Esophagus squamous epithelium (tissue), 5 donors: ENCODE measurements at regions not wholly inside any gene's neighbourhood (a gene's known extent, or its start where the extent isn't known, plus 50 kb on each side); places are given as distances from the start of the nearest gene placed in this dataset.

Experiments
- DNase-seq: peaks from one replicate; lab custom pipeline; 2025; lab: John Stamatoyannopoulos, UW
- H3K27ac ChIP-seq, 4 donors: fragments of 200-600 bp; sonication (generic); one replicate each; pipeline ENCODE4 v1.5.1; 2016 to 2019; ENCODE audit warnings: mild to moderate bottlenecking in 1 of 4
- H3K27me3 ChIP-seq, 4 donors: fragments of 200-600 bp; sonication (generic); 1 replicate in 3 of 4; 2 replicates in 1 of 4; pipeline versions ENCODE4 v1.5.1 to v1.6.0; 2017 to 2021; ENCODE audit warnings: antibody characterized with exemption in 1 of 4
- H3K36me3 ChIP-seq, 3 donors: fragments of 200-600 bp; sonication (generic); one replicate each; pipeline ENCODE4 v1.5.1; 2016 to 2019
- H3K4me1 ChIP-seq, 3 donors: fragments of 200-600 bp; sonication (generic); one replicate each; pipeline ENCODE4 v1.5.1; 2017 to 2019
- H3K4me3 ChIP-seq, 4 donors: fragments of 200-600 bp; sonication (generic); 1 replicate in 3 of 4; 2 replicates in 1 of 4; pipeline ENCODE4 v1.5.1; 2016 to 2019; ENCODE audit warnings: mild to moderate bottlenecking in 2 of 4, moderate library complexity in 1 of 4
- H3K9me3 ChIP-seq, 3 donors: fragments of 200-600 bp; sonication (generic); one replicate each; pipeline ENCODE4 v1.5.1; 2016 to 2019
- POLR2A ChIP-seq, 4 donors: fragments of 450-650 bp; IDR thresholded peaks; one replicate each; pipeline ENCODE4 v1.6.1; 2017; ENCODE audit warnings: antibody characterized with exemption in 4 of 4, mild to moderate bottlenecking in 4 of 4, moderate library complexity in 3 of 4
- WGBS, 2 donors: methylation state at CpG; one replicate each; pipeline ENCODE4 v1.1.5; 2018; 5-methylcytosine and 5-hydroxymethylcytosine counted together
- intact Hi-C: fragments of 100-400 bp; cut with DNase I; formaldehyde crosslinking; loops from one replicate; pipeline ENCODE4 v1.15.0; 2022
- TF ChIP-seq, protein P1 (sequence below), 6 experiments: fragments of 450-650 bp in 4 of 6; fragments of 200-600 bp in 2 of 6; sonication (generic) in 2 of 6; IDR thresholded peaks; one replicate each; pipeline ENCODE4 v1.5.1; 2016 to 2019; ENCODE audit warnings: antibody characterized with exemption in 6 of 6, mild to moderate bottlenecking in 4 of 6, moderate library complexity in 4 of 6
- donor health status: DM: yes; HTN: yes; CAD: no.

DNA sequence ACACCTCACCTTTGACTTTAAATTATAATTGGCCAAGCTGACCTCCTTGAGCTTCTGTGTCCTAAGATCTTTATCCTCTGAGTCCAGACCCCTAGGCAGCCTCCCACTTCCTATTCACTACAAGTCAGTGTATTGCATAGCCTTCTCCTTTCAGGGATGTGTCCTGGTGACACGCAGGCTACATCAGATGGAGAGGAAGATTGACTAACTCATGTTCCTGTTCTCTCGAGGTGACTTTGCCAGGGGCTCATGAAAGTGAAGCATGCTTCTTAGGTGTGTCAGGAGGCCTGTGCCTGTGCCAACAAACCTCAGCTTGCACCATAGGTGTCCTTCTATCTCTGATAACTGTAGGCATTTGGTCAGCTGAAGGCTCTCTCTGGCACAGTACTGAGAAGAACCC, 195.7 kb upstream of the HS3ST1 start:
- Histone ChIP-seq H3K9me3 (no peaks in the 10 kb centered on the region), H3K4me3 (no peak overlapping the region), H3K27ac (peak overlapping the region; percentile 60 to 80 (median 72)), H3K4me1 (peaks cover 12 to 42% (median 13%) of the 10 kb centered on the region in 3 donors), H3K36me3 (no peaks in the 10 kb centered on the region), H3K27me3 (no peaks in the 10 kb centered on the region)
- intact Hi-C loops, result no loop called here
- TF ChIP-seq, protein P1, sequence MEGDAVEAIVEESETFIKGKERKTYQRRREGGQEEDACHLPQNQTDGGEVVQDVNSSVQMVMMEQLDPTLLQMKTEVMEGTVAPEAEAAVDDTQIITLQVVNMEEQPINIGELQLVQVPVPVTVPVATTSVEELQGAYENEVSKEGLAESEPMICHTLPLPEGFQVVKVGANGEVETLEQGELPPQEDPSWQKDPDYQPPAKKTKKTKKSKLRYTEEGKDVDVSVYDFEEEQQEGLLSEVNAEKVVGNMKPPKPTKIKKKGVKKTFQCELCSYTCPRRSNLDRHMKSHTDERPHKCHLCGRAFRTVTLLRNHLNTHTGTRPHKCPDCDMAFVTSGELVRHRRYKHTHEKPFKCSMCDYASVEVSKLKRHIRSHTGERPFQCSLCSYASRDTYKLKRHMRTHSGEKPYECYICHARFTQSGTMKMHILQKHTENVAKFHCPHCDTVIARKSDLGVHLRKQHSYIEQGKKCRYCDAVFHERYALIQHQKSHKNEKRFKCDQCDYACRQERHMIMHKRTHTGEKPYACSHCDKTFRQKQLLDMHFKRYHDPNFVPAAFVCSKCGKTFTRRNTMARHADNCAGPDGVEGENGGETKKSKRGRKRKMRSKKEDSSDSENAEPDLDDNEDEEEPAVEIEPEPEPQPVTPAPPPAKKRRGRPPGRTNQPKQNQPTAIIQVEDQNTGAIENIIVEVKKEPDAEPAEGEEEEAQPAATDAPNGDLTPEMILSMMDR (IDR thresholded peaks at IDR 0.05), result no peak
- no peak for TF ChIP-seq POLR2A (IDR thresholded peaks at IDR 0.05)
- no peak for DNase-seq
- WGBS, 2 donors, result 8 to 48% methylated on average over 2 of the region's 2 CpGs

DNA sequence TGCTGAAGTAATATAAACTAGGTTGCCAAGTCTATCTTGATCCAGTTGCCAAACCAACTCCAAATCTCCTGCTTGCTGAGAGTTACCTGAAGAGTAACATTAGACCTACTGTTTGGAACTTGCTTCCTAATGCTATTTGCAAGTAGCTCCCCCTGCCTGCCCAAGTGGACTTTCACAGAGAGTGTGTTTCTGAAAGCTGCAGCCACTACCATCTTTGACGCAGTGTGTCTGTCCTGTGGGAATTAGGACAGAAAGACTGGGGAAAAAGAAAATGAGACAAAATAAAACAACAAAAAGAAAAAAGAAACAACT, 195.0 kb upstream of the HS3ST1 start:
- no peak for DNase-seq

DNA sequence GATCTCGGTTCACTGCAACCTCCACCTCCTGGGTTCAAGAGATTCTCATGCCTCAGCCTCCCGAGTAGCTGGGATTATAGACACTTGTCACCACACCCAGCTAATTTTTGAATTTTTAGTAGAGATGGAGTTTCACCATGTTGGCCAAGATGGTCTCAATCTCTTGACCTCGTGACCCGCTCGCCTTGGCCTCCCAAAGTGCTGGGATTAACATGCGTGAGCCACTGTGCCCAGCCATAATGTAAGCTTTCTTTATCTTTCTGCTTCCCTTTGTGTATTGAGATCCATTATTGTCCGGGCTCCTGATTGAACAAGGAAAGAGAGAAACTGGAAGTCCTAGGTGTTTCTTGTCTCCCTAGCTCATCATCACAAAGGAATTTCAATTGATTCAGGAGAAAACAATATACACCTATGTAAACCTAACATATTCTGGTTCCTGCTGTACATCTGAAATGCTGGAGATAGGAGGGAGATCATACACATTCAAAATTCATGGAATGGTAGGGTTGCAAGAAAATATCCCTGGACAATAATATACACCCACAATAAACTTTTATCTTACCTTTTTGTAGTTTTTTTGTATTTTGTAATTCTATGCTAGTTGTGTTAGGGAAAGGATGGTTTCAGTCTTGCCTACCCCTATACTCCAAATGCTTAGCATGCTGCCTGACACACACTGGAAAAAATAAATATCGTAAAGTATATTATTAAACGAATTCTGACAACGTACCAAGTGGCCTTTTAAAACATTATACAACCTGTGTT, 194.4 kb upstream of the HS3ST1 start:
- peaks cover 12 to 54% (median 16%) of the 10 kb centered on the region in 3 donors for H3K4me1 ChIP-seq
- H3K27me3 ChIP-seq, result no peaks in the 10 kb centered on the region
- no peak for DNase-seq
- H3K9me3 ChIP-seq, result no peaks in the 10 kb centered on the region
- WGBS, 2 donors, result 79 to 87% methylated on average over 10 of the region's 10 CpGs
- H3K27ac ChIP-seq, result peak overlapping the region in 2 of 4 donors; percentile 54 to 80
- intact Hi-C loops, result no loop called here
- no peak overlapping the region for H3K4me3 ChIP-seq
- H3K36me3 ChIP-seq, result no peaks in the 10 kb centered on the region
- no peak for TF ChIP-seq POLR2A (IDR thresholded peaks at IDR 0.05)
- TF ChIP-seq, protein P1 (IDR thresholded peaks at IDR 0.05), result no peak

More for the DNA sequence above, 195.0 kb upstream of the HS3ST1 start:
- H3K9me3 ChIP-seq, result no peaks in the 10 kb centered on the region
- intact Hi-C loops, result no loop called here
- WGBS, 2 donors, result 82 to 83% methylated on average over 1 of the region's 1 CpG
- H3K36me3 ChIP-seq, result no peaks in the 10 kb centered on the region
- peak overlapping the region in 2 of 4 donors; percentile 54 to 80 for H3K27ac ChIP-seq
- H3K27me3 ChIP-seq, result no peaks in the 10 kb centered on the region
- H3K4me3 ChIP-seq, result no peak overlapping the region
- TF ChIP-seq, protein P1 (IDR thresholded peaks at IDR 0.05), result peak in 5 of 6 experiments; percentile 29 to 71 (median 56)
- TF ChIP-seq POLR2A (IDR thresholded peaks at IDR 0.05), result no peak
- H3K4me1 ChIP-seq, result peaks cover 12 to 49% (median 16%) of the 10 kb centered on the region in 3 donors

DNA sequence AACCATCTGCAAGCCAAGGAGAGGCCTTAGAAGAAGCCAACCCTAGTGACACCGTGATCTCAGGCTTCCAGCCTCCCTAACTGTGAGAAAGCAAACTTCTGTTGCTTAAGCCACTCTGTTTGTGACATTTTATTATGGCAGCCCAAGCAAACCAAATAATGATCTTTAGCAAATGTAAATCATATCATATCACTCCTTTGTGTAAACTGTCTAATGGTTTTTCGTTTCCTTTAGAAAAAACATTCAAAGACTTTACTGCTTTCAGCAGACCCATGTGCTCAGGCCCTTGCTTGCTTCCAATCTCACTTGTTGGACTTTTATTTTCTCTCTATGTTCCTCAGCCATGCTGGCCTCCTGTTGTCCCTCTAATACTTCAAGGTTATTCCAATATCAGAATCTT, 192.2 kb upstream of the HS3ST1 start:
- no peak for TF ChIP-seq POLR2A (IDR thresholded peaks at IDR 0.05)
- TF ChIP-seq, protein P1 (IDR thresholded peaks at IDR 0.05), result no peak
- 53 to 68% methylated on average over 2 of the region's 2 CpGs for WGBS, 2 donors

DNA sequence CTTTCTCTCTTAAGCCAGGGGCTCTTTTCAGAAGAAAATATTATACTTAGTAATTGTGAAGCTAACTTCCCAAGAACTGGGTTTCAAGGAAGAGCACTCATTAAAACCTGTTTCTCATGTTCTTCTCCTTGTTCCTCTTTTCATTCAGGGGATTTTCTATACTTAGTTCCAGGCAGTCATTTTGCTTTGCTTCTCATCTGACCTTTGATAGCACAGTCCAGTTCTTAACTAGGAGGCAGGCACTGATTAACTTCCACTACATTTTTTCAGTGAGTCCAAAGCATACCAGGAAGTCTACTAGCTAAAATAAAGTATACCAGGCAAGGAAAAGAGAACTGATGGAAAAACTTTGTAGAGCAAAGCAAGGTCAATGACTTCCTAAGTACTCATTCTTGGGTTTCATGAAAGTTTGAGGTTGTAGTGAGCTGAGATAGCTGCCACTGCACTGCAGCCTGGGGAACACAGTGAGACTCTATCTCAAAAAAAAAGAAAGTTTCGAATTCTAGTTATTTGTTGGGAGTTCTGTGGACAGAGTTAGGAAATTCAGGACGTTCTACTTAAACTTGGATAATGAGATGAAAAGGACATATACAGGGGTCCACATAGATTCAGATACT, 190.1 kb upstream of the HS3ST1 start:
- Histone ChIP-seq H3K36me3 (no peaks in the 10 kb centered on the region), H3K9me3 (no peaks in the 10 kb centered on the region), H3K4me1 (peaks cover 3 to 70% (median 20%) of the 10 kb centered on the region in 3 donors), H3K4me3 (no peak overlapping the region), H3K27ac (peak overlapping the region in 3 of 4 donors; percentile 80 to 86 (median 83)), H3K27me3 (no peaks in the 10 kb centered on the region)
- DNase-seq, result no peak
- 33 to 88% methylated on average over 2 of the region's 2 CpGs for WGBS, 2 donors
- intact Hi-C loops, result no loop called here
- no peak for TF ChIP-seq POLR2A (IDR thresholded peaks at IDR 0.05)
- TF ChIP-seq, protein P1 (IDR thresholded peaks at IDR 0.05), result no peak

More for the DNA sequence above, 192.2 kb upstream of the HS3ST1 start:
- Histone ChIP-seq H3K4me1 (peaks cover 14 to 70% (median 16%) of the 10 kb centered on the region in 3 donors), H3K9me3 (no peaks in the 10 kb centered on the region), H3K27ac (no peak overlapping the region), H3K36me3 (no peaks in the 10 kb centered on the region), H3K27me3 (no peaks in the 10 kb centered on the region), H3K4me3 (no peak overlapping the region)
- DNase-seq, result no peak
- intact Hi-C loops, result no loop called here
